Hepatocyte (in vitro differentiated cells): ENCODE measurements at regions not wholly inside any gene's neighbourhood (a gene's known extent, or its start where the extent isn't known, plus 50 kb on each side); places are given as distances from the start of the nearest gene placed in this dataset.

Experiments used
- DNase-seq: peaks from one replicate; pipeline ENCODE4 v3.0.0-alpha.2; 2016; ENCODE audit warnings: low spot score
- H2AFZ ChIP-seq: fragments of 200-600 bp; sonication (generic); 2 replicates; pipeline ENCODE4 v1.6.0; 2016; ENCODE audit warnings: antibody characterized with exemption, mild to moderate bottlenecking
- H3K27ac ChIP-seq: fragments of 200-600 bp; sonication (generic); 2 replicates; pipeline ENCODE4 v1.5.1; 2016; ENCODE audit warnings: mild to moderate bottlenecking
- H3K27me3 ChIP-seq: fragments of 200-600 bp; sonication (generic); 2 replicates; pipeline ENCODE4 v1.6.1; 2016
- H3K36me3 ChIP-seq: fragments of 200-600 bp; sonication (generic); replicated peaks from 2 replicates; pipeline ENCODE4 v1.5.1; 2016; ENCODE audit warnings: low read depth; ENCODE audit not compliant: insufficient read depth
- H3K4me1 ChIP-seq: fragments of 200-600 bp; sonication (generic); 2 replicates; pipeline ENCODE4 v1.5.1; 2016; ENCODE audit warnings: mild to moderate bottlenecking, moderate library complexity; ENCODE audit not compliant: insufficient read depth
- H3K4me2 ChIP-seq: fragments of 200-600 bp; sonication (generic); 2 replicates; pipeline ENCODE4 v1.6.0; 2016
- H3K4me3 ChIP-seq: fragments of 200-600 bp; sonication (generic); 2 replicates; pipeline ENCODE4 v1.5.1; 2016; ENCODE audit warnings: mild to moderate bottlenecking
- H3K79me2 ChIP-seq: fragments of 200-600 bp; sonication (generic); 2 replicates; pipeline ENCODE4 v1.6.0; 2017; ENCODE audit warnings: mild to moderate bottlenecking
- H3K9me2 ChIP-seq: fragments of 200-600 bp; sonication (generic); replicated peaks from 2 replicates; pipeline ENCODE4 v1.6.0; 2017; ENCODE audit warnings: mild to moderate bottlenecking; ENCODE audit not compliant: insufficient read depth
- H3K9me3 ChIP-seq: fragments of 200-600 bp; sonication (generic); 2 replicates; pipeline ENCODE4 v1.5.1; 2016; ENCODE audit warnings: low read depth, mild to moderate bottlenecking
- H4K20me1 ChIP-seq: fragments of 200-600 bp; sonication (generic); 2 replicates; pipeline ENCODE4 v1.6.0; 2016; ENCODE audit warnings: mild to moderate bottlenecking; ENCODE audit not compliant: insufficient read depth, poor library complexity, severe bottlenecking
- CTCF ChIP-seq: fragments of 200-600 bp; sonication (generic); IDR thresholded peaks from 2 replicates; pipeline ENCODE4 v1.5.1; 2016; ENCODE audit warnings: antibody characterized with exemption, mild to moderate bottlenecking; ENCODE audit not compliant: poor library complexity
- EZH2 ChIP-seq: fragments of 200-600 bp; sonication (generic); IDR thresholded peaks from 2 replicates; pipeline ENCODE4 v1.6.1; 2016; ENCODE audit warnings: antibody characterized with exemption, mild to moderate bottlenecking, borderline replicate concordance
- EZH2phosphoT487 ChIP-seq: fragments of 200-600 bp; sonication (generic); IDR thresholded peaks from one replicate; pipeline ENCODE4 v1.6.1; 2018; ENCODE audit warnings: antibody characterized with exemption, mild to moderate bottlenecking, low read depth, moderate library complexity; ENCODE audit not compliant: unreplicated experiment, severe bottlenecking
- WGBS: methylation state at CpG from one replicate; pipeline ENCODE4 v1.1.6; 2016; ENCODE audit warnings: low lambda C conversion rate; ENCODE audit errors: missing lambda C conversion rate; 5-methylcytosine and 5-hydroxymethylcytosine counted together

DNA sequence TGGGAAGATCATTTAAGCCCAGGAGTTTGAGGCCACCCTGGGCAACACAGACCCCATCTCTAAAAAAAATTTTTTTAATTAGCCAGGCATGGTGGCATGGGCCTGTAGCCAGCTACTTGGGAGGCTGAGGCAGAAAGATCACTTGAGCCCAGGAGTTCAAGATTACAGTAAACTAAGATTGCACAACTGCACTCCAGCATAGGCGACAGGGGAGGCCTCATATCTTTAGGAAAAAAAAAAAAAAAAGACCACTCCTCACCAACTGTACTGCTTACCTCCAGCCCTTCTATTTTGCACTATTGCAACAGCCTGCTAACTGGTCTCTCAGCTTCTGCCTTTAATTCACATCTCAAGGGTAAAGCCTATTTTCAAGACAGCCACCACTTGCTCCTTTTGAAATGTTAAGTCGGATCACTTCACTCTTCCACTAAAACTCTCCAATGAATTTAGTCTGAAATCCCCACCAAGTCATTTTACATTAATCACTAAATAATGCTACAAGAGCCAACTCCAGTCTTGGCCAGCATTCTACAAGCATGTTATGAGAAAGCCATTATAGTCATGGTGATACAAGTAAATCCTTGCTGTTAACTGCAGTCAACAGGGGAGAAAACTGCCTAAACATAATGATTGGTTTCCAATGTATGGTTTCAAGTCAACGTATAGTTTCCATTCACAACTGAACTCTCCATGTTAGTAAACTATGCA, 106.0 kb downstream of the RPS29 start:
- Histone ChIP-seq H3K4me3 (no peak overlapping the region), H3K79me2 (no peaks in the 10 kb centered on the region), H3K27me3 (no peaks in the 10 kb centered on the region), H3K4me2 (no peak overlapping the region), H3K27ac (no peak overlapping the region), H3K36me3 (no peaks in the 10 kb centered on the region), H3K4me1 (peaks cover 18% of the 10 kb centered on the region), H3K9me3 (no peaks in the 10 kb centered on the region), H4K20me1 (no peaks in the 10 kb centered on the region), H2AFZ (no peak overlapping the region), H3K9me2 (no peaks in the 10 kb centered on the region)
- DNase-seq, result no peak
- TF ChIP-seq EZH2phosphoT487 (no peak), CTCF (no peak), EZH2 (no peak)
- 86% methylated on average over 3 of the region's 3 CpGs for WGBS

DNA sequence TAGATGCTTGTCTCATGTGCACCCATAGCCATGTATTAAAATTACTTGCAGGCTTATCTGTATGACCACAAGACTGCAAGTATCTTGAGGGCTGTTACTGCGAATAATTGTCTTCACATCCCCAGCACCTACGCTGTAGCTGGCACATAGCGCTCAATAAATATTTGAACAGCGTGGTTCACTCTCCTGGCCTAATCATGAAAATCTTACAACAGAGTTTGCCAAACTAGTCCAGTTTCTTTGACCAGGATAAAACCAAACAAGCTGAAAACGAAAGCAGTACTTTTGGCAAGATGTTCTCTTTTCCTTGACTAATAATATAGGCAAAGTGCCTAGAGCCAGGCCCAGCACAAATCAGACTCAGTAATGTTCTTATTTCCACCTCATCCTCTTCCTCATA, 106.7 kb downstream of the RPS29 start:
- Histone ChIP-seq H3K4me3 (no peak overlapping the region), H4K20me1 (no peaks in the 10 kb centered on the region), H3K9me2 (no peaks in the 10 kb centered on the region), H3K4me1 (peaks cover 18% of the 10 kb centered on the region), H3K79me2 (no peaks in the 10 kb centered on the region), H3K36me3 (no peaks in the 10 kb centered on the region), H2AFZ (no peak overlapping the region), H3K27ac (peak overlapping the region; percentile 70), H3K9me3 (no peaks in the 10 kb centered on the region), H3K4me2 (peak overlapping the region; percentile 43), H3K27me3 (no peaks in the 10 kb centered on the region)
- TF ChIP-seq CTCF (no peak), EZH2phosphoT487 (no peak), EZH2 (no peak)
- WGBS, result 36% methylated on average over 5 of the region's 5 CpGs
- no peak for DNase-seq

GRCh38 chr14:49478784-49479183, 107.4 kb downstream of the RPS29 start:
- Histone ChIP-seq H3K4me1 (peaks cover 18% of the 10 kb centered on the region), H3K4me2 (peak overlapping the region; percentile 43), H3K4me3 (no peak overlapping the region), H3K9me3 (no peaks in the 10 kb centered on the region), H3K27me3 (no peaks in the 10 kb centered on the region), H3K9me2 (no peaks in the 10 kb centered on the region), H4K20me1 (no peaks in the 10 kb centered on the region), H3K27ac (peak overlapping the region; percentile 70), H2AFZ (no peak overlapping the region), H3K79me2 (no peaks in the 10 kb centered on the region), H3K36me3 (no peaks in the 10 kb centered on the region)
- WGBS, result 35% methylated on average over 3 of the region's 3 CpGs
- no peak for DNase-seq
- TF ChIP-seq CTCF, result no peak
- TF ChIP-seq EZH2, result no peak
- TF ChIP-seq EZH2phosphoT487, result no peak
